Thyroid gland (tissue), 4 donors: ENCODE measurements at regions not wholly inside any gene's neighbourhood (a gene's known extent, or its start where the extent isn't known, plus 50 kb on each side); places are given as distances from the start of the nearest gene placed in this dataset.

ENCODE experiments used
- CTCF ChIP-seq, 6 experiments: fragments of 200-600 bp in 3 of 6; fragments of 450-650 bp in 3 of 6; sonication (generic) in 3 of 6; IDR thresholded peaks; one replicate each; pipeline ENCODE4 v1.5.1; 2016 to 2019; ENCODE audit warnings: antibody characterized with exemption in 6 of 6, mild to moderate bottlenecking in 2 of 6, inconsistent platforms in 1 of 6, moderate library complexity in 1 of 6
- POLR2A ChIP-seq, 2 donors: fragments of 450-650 bp; IDR thresholded peaks; one replicate each; pipeline ENCODE4 v1.6.1; 2017; ENCODE audit warnings: antibody characterized with exemption in 2 of 2, mild to moderate bottlenecking in 2 of 2, moderate library complexity in 1 of 2

- TF ChIP-seq POLR2A (IDR thresholded peaks at IDR 0.05): no peak
- TF ChIP-seq CTCF (IDR thresholded peaks at IDR 0.05): no peak
Observed at GRCh38 chr6:169881976-169882375, 130.6 kb downstream of the ERMARD start.
